ENCODE measurements at regions not wholly inside any gene's neighbourhood (a gene's known extent, or its start where the extent isn't known, plus 50 kb on each side); places are given as distances from the start of the nearest gene placed in this dataset.

DNA sequence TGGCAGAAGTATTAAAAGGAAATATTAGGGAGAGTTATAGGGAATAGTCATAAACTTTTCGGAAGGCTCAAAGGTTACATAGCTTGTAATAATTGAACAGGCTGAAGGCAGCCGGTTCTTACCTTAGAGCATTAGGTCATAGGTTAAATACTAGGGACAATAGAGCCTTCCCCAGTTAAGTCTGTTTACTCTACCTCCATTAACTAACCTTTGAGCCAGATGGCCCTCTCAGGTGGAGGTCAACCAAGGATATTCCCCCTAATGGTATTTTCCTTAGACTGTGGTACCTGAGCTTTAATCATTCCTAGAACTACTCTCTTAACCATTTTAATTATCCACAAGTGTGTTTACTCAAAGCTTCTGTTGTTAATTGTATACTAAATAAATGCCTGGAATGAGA, 920.9 kb upstream of the PABPC4L start:
- no peak for TF ChIP-seq POLR2AphosphoS5 (IDR thresholded peaks at IDR 0.05)
- TF ChIP-seq CTCF (IDR thresholded peaks at IDR 0.05): no peak
- TF ChIP-seq POLR2A (IDR thresholded peaks at IDR 0.05): no peak

All from prostate gland (tissue), 2 donors.